ENCODE measurements at regions not wholly inside any gene's neighbourhood (a gene's known extent, or its start where the extent isn't known, plus 50 kb on each side); places are given as distances from the start of the nearest gene placed in this dataset.
"Not testable (repeated sequence)": the region's sequence is repeated elsewhere in the genome, so short reads cannot be mapped to it uniquely, and the experiment has no call there.

- DNase-seq, result no peak
Observed at GRCh38 chr15:57883701-57884100, 177.2 kb downstream of the POLR2M start.

DNA sequence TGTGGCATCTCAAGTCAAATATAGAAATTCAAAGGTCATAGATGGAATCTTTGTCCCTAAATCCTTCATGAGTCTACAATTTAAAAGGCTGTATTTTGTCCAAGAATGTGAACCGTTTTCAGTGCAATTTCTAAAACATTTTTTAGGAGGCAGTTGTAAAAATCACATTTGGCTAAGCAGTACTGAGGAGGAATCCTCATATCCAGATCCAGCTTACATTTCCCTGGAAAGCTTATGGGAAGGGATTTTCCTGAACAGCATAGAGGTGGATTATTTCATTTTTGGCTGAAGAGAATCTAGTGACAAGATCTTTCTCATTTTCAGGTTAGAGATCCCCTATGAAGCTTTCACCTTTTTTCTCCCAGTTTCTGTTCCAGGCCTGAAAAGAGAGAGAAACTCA, 178.4 kb downstream of the POLR2M start:
- no peak for DNase-seq

DNA sequence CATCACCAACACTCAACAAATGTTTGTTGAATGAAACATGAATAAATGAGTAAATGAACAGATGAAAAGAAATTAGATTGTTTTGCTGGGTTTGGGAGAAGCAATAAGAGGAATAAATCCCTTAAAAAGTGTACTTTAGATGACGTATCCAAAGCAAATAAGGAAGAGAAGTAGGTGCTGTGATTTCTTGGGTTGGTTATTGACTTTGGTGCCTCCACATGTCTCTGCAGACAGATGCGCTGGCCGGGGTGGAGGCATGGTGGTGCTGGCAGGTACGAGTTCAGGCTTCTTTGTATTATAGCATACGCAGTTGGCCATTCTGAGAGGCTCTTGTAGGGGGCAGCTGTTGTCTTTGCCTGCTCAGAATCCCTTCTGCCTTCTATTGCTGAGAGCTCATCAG, 178.9 kb downstream of the POLR2M start:
- no peak for DNase-seq

DNA sequence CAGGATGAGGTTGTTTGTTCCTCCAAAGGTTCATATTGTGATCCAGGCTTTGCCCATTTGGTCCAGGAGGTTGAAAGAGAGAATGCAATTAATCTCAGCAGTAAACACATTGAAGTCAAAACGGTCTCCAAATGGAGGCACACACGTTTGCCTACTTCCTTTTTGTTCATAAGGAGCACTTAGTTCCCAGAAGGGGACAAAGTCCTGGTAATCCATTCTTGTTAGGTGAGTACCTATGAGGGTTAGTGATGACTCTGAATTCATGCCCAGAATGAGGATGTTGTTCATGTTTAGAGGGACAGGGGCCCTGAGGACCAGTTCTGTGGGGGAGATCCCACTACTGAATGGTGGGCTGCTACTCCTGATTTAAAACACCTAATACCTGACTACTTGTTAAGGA, 177.7 kb downstream of the ALDH1A2 start:
- no peak for DNase-seq

- no peak for DNase-seq
Observed at GRCh38 chr15:57890351-57890750, 175.2 kb downstream of the ALDH1A2 start.

DNA sequence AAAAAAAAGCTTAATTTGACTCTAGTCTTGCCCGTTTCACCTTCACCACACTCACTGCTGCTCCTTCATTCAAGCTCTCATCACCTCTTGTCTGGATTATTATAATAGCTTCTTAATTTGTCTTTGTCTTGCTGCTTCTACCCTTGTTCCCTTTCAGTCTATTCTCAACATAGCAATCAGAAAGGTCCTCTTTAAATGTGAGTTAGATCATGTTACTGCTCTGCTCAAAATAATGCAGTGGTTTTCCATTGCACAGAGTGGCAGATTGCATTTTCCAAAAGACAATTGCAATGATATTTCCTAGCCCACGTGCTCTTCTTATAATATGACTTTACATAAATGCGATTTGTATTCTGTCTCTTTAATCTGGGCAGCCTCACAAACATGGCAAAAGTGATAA, 174.6 kb downstream of the ALDH1A2 start:
- no peak for DNase-seq

DNA sequence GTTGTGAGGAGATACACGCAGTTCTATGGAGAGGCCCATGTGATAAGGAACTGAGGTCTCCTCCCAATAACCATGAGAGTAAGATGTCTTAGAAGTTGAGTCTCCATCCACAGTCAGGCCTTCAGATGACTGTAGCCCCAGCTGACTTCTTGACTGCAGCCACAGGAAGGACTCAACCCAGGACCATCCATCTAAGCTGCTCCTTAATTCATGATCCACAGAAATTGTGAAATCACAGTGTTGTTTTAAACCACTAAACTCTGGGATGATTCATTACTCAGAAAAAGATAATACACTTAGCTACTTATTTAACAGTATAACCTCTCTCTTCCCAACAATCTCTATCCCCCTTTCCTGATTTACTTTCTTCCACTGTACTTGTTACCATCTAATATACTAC, 173.3 kb downstream of the ALDH1A2 start:
- DNase-seq, result no peak

GRCh38 chr15:57893040-57893439, 172.5 kb downstream of the ALDH1A2 start:
- DNase-seq, result no peak

DNA sequence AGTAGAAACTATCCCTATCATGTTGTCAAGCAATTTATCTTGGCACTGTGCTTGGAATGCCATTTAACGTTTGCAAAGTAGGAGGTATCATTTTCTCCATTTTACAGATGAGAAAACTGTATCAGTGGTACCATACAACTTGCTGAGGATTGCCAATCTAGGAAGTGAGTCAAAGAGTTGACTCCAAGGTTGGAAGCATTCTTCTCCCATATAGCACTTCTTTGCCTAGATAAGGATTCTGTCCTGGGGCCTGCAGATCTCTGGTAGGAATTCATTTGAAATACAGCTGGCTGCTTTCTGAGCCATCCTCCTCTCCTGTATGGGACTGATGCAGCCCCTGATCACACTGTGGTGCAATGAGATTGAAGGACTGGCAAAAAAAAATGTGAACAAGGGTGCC, 170.2 kb downstream of the ALDH1A2 start:
- DNase-seq, result no peak

- no peak for DNase-seq
Observed at GRCh38 chr15:57896114-57896513, 169.4 kb downstream of the ALDH1A2 start.

DNA sequence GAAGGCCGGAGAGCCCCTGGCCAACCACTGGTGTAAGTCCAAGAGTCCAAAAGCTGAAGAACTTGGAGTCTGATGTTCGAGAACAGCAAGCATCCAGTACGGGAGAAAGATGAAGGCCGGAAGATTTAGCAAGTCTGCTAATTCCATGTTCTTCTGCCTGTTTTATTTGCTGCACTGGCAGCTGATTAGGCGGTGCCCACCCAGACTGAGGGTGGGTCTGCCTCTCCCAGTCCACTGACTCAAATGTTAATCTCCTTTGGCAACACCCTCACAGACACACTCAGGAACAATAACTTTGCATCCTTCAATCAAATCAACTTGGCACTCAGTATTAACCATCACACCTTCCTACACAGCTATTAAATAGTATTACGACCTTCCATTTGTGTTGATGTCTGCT, 168.6 kb downstream of the ALDH1A2 start:
- DNase-seq, result not testable (repeated sequence)

GRCh38 chr15:57897870-57898269, 167.6 kb downstream of the ALDH1A2 start:
- no peak for DNase-seq

DNA sequence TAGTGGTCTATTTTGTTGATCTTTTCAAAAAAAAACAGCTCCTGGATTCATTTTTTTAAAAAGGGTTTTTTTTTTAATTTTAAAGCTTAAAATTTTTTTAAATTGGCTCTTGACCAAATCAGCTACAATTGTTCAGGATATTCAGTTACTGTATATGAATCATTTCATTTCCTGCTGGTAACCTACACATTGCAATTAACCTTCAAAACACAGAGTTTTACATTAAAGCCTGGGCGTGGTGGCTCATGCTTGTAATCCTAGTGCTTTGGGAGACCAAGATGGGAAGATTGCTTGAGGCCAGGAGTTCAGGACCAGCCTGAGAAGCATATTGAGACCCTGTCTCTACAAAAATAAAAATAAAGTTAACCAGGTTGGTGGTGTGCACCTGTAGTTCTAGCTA, 163.4 kb downstream of the ALDH1A2 start:
- no peak for DNase-seq

All from GOT3 (cell line).